ENCODE measurements at regions not wholly inside any gene's neighbourhood (a gene's known extent, or its start where the extent isn't known, plus 50 kb on each side); places are given as distances from the start of the nearest gene placed in this dataset.

GRCh38 chr4:24252121-24252520 lies 332.2 kb downstream of the DHX15 start:
- H3K9ac ChIP-seq (ENCODE audit: low read length) = no peak overlapping the region
- H3F3A ChIP-seq (ENCODE audit: low read length, unreplicated experiment) = no peaks in the 10 kb centered on the region
- H3K4me2 ChIP-seq (ENCODE audit: low read length) = no peak overlapping the region
- no peak overlapping the region for H3K27ac ChIP-seq (ENCODE audit: low read length)
- H3K4me1 ChIP-seq (ENCODE audit: insufficient read depth, low read length) = no peaks in the 10 kb centered on the region
- H2AFZ ChIP-seq (ENCODE audit: low read length) = no peak overlapping the region
- DNase-seq = no peak
- CTCF ChIA-PET = no interaction called here
- no peak overlapping the region for H3K4me3 ChIP-seq (ENCODE audit: low read length)
- no peaks in the 10 kb centered on the region for H3K79me2 ChIP-seq (ENCODE audit: low read length)
- POLR2A ChIA-PET (ENCODE audit: unreplicated experiment) = no interaction called here
- BruUV-seq (replicated peaks) = no TSS peak
- intact Hi-C loops (cut with micrococcal nuclease) = no loop called here
- H3K27me3 ChIP-seq (ENCODE audit: low read length) = peaks cover 47% of the 10 kb centered on the region
- no peaks in the 10 kb centered on the region for H4K20me1 ChIP-seq (ENCODE audit: low read length)
- TF ChIP-seq CTCF (conservative IDR thresholded peaks at IDR 0.05; ENCODE audit: low read depth, low read length) (no peak), EZH2phosphoT487 (IDR thresholded peaks at IDR 0.05; ENCODE audit: borderline replicate concordance, low read length) (no peak), EZH2 (IDR thresholded peaks at IDR 0.05; ENCODE audit: low read length, unreplicated experiment) (no peak)
- no peaks in the 10 kb centered on the region for H3K9me2 ChIP-seq (replicated peaks; ENCODE audit: low read length)
- ATAC-seq = no peak
- H3K9me3 ChIP-seq (ENCODE audit: low read length) = no peaks in the 10 kb centered on the region
- no peaks in the 10 kb centered on the region for H3K36me3 ChIP-seq (ENCODE audit: low read depth, low read length)

GRCh38 chr4:24251589-24251988 lies 332.8 kb downstream of the DHX15 start:
- Histone ChIP-seq H3K9me3 (ENCODE audit: low read length) (no peaks in the 10 kb centered on the region), H3K4me2 (ENCODE audit: low read length) (no peak overlapping the region), H4K20me1 (ENCODE audit: low read length) (no peaks in the 10 kb centered on the region), H3F3A (ENCODE audit: low read length, unreplicated experiment) (no peaks in the 10 kb centered on the region), H3K27me3 (ENCODE audit: low read length) (peaks cover 52% of the 10 kb centered on the region), H2AFZ (ENCODE audit: low read length) (no peak overlapping the region), H3K9me2 (replicated peaks; ENCODE audit: low read length) (no peaks in the 10 kb centered on the region), H3K4me3 (ENCODE audit: low read length) (no peak overlapping the region), H3K79me2 (ENCODE audit: low read length) (no peaks in the 10 kb centered on the region), H3K27ac (ENCODE audit: low read length) (no peak overlapping the region), H3K4me1 (ENCODE audit: insufficient read depth, low read length) (no peaks in the 10 kb centered on the region), H3K36me3 (ENCODE audit: low read depth, low read length) (no peaks in the 10 kb centered on the region), H3K9ac (ENCODE audit: low read length) (no peak overlapping the region)
- no peak for TF ChIP-seq CTCF (conservative IDR thresholded peaks at IDR 0.05; ENCODE audit: low read depth, low read length)
- TF ChIP-seq EZH2phosphoT487 (IDR thresholded peaks at IDR 0.05; ENCODE audit: borderline replicate concordance, low read length) = no peak
- TF ChIP-seq EZH2 (IDR thresholded peaks at IDR 0.05; ENCODE audit: low read length, unreplicated experiment) = no peak
- intact Hi-C loops (cut with micrococcal nuclease) = no loop called here
- POLR2A ChIA-PET (ENCODE audit: unreplicated experiment) = no interaction called here
- no peak for ATAC-seq
- BruUV-seq (replicated peaks) = no TSS peak
- CTCF ChIA-PET = no interaction called here
- DNase-seq = no peak

- no peaks in the 10 kb centered on the region for H3F3A ChIP-seq (ENCODE audit: low read length, unreplicated experiment)
- POLR2A ChIA-PET (ENCODE audit: unreplicated experiment) = no interaction called here
- no peaks in the 10 kb centered on the region for H3K4me1 ChIP-seq (ENCODE audit: insufficient read depth, low read length)
- no peaks in the 10 kb centered on the region for H3K36me3 ChIP-seq (ENCODE audit: low read depth, low read length)
- no peaks in the 10 kb centered on the region for H3K9me3 ChIP-seq (ENCODE audit: low read length)
- TF ChIP-seq CTCF (conservative IDR thresholded peaks at IDR 0.05; ENCODE audit: low read depth, low read length) = no peak
- H3K27ac ChIP-seq (ENCODE audit: low read length) = no peak overlapping the region
- CTCF ChIA-PET = no interaction called here
- BruUV-seq (replicated peaks) = no TSS peak
- no peak overlapping the region for H2AFZ ChIP-seq (ENCODE audit: low read length)
- H3K27me3 ChIP-seq (ENCODE audit: low read length) = peaks cover 40% of the 10 kb centered on the region
- H3K4me3 ChIP-seq (ENCODE audit: low read length) = no peak overlapping the region
- no peak overlapping the region for H3K9ac ChIP-seq (ENCODE audit: low read length)
- ATAC-seq = no peak
- H3K9me2 ChIP-seq (replicated peaks; ENCODE audit: low read length) = no peaks in the 10 kb centered on the region
- no peaks in the 10 kb centered on the region for H3K79me2 ChIP-seq (ENCODE audit: low read length)
- no peak for DNase-seq
- no peaks in the 10 kb centered on the region for H4K20me1 ChIP-seq (ENCODE audit: low read length)
- intact Hi-C loops (cut with micrococcal nuclease) = no loop called here
- no peak overlapping the region for H3K4me2 ChIP-seq (ENCODE audit: low read length)
Measured at GRCh38 chr4:24249972-24250371, 334.4 kb downstream of the DHX15 start.
